DMS79 treated with DMSO at 0.1 percent for 48 hours (cell line): ENCODE measurements at regions not wholly inside any gene's neighbourhood (a gene's known extent, or its start where the extent isn't known, plus 50 kb on each side); places are given as distances from the start of the nearest gene placed in this dataset.
"Not testable (repeated sequence)": the region's sequence is repeated elsewhere in the genome, so short reads cannot be mapped to it uniquely, and the experiment has no call there.

Experiments
- DNase-seq: peaks from one replicate; lab custom pipeline; 2025; lab: John Stamatoyannopoulos, UW

DNA sequence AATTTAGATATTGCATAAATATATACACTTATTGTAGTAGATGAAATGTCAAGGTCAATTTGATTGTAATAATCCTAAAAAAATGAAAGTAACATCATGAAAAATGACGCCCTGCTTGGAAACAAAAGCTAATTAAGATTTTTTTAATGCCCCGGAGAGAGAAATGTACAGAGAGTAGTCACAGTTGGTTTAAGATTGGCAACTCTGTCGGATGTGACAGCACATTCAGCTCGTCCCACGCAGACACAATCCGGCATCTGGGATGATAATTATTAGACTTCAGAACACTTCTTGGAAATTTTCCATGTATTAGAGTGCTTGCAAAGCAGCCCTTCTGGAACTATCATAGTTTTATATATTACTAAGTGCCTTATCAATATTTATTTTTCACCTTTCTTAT, 478.0 kb downstream of the PDHA2 start:
- no peak for DNase-seq

GRCh38 chr4:96326846-96327245, 487.0 kb downstream of the PDHA2 start:
- no peak for DNase-seq

DNA sequence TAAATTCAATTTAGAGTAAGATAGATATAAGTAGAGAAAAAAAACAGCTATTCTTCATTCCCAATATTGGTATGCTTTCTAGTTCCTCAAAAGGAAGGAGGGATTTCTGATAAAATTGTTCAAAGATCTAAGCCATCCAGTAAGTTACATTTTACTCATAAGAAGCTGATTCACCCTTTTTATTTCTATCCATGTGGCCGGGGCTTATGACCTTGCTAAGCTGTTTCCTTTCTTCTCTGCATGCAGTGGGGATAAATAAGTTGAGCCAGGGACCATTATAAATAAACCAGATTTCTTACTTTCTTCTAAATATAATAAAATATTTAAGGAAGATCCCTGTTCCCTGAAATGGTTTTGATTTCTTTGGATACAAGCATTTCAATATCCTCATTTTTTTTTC, 502.3 kb downstream of the PDHA2 start:
- no peak for DNase-seq

GRCh38 chr4:96342790-96343455, 503.0 kb downstream of the PDHA2 start:
- DNase-seq = no peak

DNA sequence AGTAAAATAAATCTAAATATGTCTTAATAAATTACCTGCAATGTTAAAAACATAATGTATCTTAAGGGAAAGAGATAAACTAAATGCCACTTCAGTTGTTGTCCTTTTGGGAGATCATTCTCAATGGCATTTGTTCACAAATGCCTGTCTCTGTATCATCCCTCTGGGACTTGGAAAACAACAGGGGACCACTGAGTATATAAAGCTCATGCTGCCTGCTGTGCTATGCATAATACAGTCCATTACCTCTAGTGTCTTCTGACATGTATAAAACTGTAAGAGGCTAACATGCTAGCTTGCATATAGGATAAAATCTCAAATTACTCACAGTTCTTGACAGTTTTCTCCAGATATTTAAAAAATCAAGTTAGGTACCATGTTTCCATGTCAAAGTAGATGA, 503.9 kb downstream of the PDHA2 start:
- DNase-seq = no peak

DNA sequence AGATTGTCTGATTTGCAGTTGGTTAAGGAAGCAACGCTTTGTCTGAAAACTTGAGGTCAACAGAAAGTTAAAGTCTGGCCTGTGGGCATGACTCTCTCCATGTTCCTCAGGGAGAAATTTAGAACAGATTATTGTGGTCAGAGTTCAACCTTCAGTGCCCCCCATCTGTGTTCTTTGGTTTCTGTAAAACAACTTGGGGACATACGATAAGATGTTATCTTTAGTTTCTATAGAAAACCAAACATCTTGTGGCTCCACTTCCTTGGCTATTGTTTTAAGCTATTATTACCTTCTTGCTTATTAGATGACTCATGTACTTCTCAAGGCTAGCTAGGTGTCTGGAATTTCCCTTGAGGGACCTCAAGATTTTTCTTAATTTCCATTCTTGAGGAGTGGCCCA, 507.7 kb downstream of the PDHA2 start:
- DNase-seq = no peak

DNA sequence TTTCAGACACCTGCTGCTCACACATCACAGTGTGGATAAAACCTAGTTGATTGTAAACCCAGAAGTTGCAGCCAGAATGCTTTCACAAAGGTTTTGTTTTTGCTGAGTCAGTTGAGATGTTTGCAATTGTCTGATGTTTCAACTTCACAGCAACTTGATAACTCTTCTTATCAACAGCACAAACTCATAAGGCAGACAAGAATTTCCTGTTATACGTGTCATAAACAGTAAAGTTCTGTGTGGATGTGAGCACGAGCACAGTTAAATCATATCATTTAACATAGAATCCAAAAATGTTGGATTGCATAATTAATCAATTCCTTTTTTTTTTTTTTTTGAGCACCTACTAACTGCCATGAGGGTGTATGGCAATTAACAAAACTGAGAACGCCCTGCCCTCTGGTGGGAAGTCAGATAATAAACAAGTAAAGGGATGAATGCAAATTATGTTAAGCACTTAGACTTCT, 512.2 kb downstream of the PDHA2 start:
- DNase-seq = no peak

DNA sequence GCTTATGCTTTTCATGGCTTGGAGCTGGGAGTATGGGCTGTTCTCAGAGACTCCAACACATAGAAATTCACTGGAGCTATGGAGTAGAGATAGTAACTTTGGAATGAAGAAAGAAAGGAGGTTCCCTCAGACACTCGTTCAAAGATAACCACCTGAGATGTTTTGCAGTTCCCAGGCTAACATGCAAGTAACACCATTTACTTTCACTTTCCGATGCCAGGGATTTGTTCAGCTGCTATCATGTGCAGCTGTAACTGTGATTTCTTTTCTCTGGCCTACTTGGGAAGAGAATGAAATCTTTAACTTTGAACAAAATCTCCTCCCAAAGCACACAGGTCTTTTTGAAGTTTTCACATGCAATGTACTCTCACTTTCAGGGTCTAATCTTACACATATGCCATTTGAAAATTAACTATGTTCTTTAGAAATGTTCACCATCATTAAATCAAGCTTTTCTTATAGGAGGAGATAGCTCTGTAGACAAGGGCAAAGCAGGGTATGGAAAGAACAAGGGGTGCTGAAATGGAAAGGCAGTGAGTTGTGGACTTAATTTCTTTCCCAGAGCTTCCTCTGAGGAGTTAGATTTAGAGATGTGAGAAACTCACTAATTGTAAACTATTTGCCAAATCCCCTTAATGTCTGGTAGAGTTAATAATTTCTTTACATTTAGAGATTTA, 514.3 kb downstream of the PDHA2 start:
- no peak for DNase-seq

GRCh38 chr4:96355414-96355813, 515.5 kb downstream of the PDHA2 start:
- DNase-seq = no peak

GRCh38 chr4:96356591-96357370, 516.9 kb downstream of the PDHA2 start:
- DNase-seq = no peak

- no peak for DNase-seq
Measured at GRCh38 chr4:96366632-96367031, 526.7 kb downstream of the PDHA2 start.

DNA sequence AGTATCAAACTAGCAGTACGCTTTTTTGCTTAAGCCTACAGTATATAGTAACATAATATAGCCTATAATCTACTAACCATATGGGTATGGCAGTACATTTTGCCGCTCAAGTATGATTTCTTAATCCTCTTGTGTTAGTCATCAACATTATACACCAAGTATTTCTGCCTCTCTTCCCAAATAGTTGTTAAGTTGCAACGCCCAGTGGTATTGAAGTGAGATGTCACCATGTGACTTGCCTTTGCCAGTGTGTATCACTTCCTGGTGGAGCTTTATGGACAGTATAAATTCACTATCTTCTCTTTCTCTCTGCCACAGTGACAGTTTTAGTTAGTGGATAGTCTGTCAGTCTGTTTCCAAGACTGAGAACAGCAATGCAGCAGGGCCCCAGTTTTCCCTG, 535.5 kb downstream of the PDHA2 start:
- DNase-seq = no peak

GRCh38 chr4:96379524-96379923, 539.6 kb downstream of the PDHA2 start:
- no peak for DNase-seq

DNA sequence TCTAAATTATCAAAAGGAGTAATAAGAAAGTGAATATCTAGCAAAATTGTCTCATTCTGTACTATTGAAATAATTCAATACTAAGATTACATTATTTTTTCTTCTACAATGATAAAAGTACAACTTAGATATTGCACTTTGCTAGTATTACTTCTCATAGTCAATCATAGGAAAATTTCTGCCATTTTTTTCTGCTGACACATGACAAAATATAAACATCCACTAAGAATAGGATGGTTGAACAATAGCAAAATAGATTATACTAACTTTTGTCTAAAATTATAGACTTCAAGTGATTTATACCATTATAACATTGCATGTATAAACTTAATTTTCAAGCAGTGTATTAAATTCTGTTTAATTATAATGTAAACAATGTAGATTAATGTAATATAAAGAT, 540.2 kb downstream of the PDHA2 start:
- DNase-seq = no peak

GRCh38 chr4:96383349-96383748, 543.5 kb downstream of the PDHA2 start:
- DNase-seq = no peak

DNA sequence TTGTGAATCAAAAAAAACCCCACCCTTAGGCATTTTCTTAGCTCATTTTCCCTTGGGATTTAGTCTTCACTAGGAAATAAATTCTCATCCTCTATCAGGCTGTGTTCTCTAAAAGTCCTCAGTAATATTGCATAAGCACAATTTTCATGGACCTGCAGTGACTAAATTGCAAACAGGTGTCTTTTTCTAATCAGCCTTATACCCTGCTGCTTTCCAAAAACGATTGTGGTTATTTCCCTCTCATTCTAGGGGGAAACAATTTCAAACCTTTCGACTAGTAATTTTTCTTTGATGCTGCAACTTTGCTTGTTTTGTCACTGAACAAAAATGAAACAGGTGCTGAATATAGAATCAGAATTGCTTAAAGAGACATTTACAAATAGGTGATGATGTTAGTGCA, 549.9 kb downstream of the PDHA2 start:
- DNase-seq = no peak

- DNase-seq = no peak
Measured at GRCh38 chr4:96390404-96390803, 550.5 kb downstream of the PDHA2 start.

DNA sequence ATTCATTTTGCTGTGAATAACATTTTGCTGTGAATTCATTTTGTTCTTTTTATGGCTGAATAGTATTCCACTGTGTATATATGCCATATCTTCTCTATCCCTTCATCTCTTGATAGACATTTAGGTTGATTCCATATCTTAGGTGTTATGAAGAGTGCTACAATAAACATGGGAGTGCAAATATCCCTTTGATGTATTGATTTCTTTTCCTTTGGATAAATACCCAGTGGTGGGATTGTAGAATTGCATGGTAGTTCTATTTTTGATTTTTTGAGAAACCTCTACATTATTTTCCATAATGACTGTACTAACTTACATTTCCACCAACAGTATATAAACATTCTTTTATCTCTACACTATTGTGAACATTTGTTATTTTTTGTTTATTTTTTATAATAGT, 555.9 kb downstream of the PDHA2 start:
- no peak for DNase-seq

GRCh38 chr4:96406742-96407141, 566.8 kb downstream of the PDHA2 start:
- DNase-seq = no peak

DNA sequence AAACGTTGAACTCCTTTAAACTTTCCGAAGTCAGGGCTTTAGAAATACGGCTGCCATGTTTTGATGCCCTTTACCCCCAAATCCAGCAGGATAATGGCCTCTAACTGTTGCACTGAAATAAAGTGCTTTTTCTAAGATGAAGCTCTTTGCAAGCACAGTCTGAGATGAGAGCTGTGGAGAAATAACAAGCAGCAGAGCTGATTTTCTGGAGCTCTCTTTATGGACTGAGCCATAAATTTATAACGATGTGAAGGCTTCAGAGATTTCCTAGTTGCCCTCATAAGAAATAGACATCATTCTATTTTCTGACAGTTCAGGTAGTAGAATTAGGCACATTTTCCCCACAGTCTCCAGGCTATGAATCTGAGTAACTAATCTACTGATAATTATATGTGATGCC, 567.3 kb downstream of the PDHA2 start:
- no peak for DNase-seq

DNA sequence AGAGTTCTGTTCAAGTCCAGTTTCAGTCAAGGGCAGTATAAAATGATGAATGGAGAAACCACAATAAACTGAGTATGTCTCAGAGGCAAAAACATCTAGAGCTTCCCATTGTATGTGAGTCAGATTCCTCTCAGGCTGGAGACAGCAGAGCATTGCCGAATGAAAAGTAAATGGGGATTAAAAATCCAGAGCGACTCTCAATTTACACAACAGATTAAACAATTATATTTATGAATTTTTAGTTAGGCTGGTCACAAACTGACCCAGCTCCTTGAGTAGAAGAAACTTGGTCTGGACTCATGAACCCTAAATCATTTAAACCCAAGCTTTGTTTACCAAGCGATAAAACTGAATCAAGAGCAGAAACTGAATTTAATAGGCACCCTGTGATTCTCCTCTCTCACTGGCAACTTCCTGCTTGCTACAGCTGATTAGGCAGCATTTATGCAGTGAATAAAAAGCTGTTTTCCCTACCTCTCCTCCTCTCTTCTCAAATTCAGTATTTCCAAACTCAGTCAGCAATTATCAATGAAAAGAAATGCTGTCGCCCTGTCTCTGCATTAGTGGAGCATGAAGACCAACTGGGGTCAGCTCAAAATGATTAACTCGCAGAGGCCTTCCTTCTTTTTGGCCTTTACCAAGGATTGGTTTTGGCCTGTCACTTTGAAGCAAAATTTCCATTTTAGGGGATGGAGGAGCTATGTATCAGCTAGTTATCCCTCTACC, 568.0 kb downstream of the PDHA2 start:
- no peak for DNase-seq

- DNase-seq = not testable (repeated sequence)
Measured at GRCh38 chr4:96414853-96415252, 575.0 kb downstream of the PDHA2 start.
